A549 (cell line): ENCODE measurements at regions not wholly inside any gene's neighbourhood (a gene's known extent, or its start where the extent isn't known, plus 50 kb on each side); places are given as distances from the start of the nearest gene placed in this dataset.

Source experiments
- ATAC-seq, 2 experiments: fragments of 200-7000 bp in 1 of 2; fragments of >200 bp in 1 of 2; cut with Nextera tagmentation in 1 of 2; cut with Tn5 transposase in 1 of 2; 3 replicates each; pipeline versions ENCODE4 v1.8.0 to v1.9.1; 2018 to 2020; ENCODE audit warnings: mild to moderate bottlenecking in 1 of 2, moderate library complexity in 1 of 2
- CTCF ChIA-PET: fragments of 300-600 bp; sonication (Branson Sonifier 250); formaldehyde crosslinking; extraction: SDS; loops from one replicate; lab custom pipeline; 2021; ENCODE audit warnings: antibody characterized with exemption, inconsistent platforms; lab: Yijun Ruan, JAX
- POLR2A ChIA-PET: fragments of 350-600 bp; formaldehyde crosslinking; extraction: SDS; loops from one replicate; lab custom pipeline; 2021; ENCODE audit warnings: antibody characterized with exemption, inconsistent platforms; lab: Yijun Ruan, JAX
- DNase-seq, 2 experiments: peaks; one replicate each; pipeline versions ENCODE4 v3.0.0 to v3.0.0-alpha.2; 2011 to 2016; ENCODE audit warnings: low read depth in 1 of 2, low spot score in 1 of 2
- FAIRE-seq: peaks from 2 replicates; lab custom pipeline; 2011; peaks lifted over from hg19 to GRCh38; lab: Jason Lieb, UNC
- H3K27ac ChIP-seq, 2 experiments: fragments of >200 bp; sonication (Bioruptor Twin); formaldehyde crosslinking; 3 replicates each; pipeline ENCODE4 v1.5.1; 2016 to 2017
- H3K4me1 ChIP-seq: fragments of >200 bp; sonication (Bioruptor Twin); formaldehyde crosslinking; 3 replicates; pipeline ENCODE4 v1.6.1; 2016
- H3K4me2 ChIP-seq: fragments of >200 bp; sonication (Bioruptor Twin); formaldehyde crosslinking; 3 replicates; pipeline ENCODE4 v1.6.1; 2016
- H3K4me3 ChIP-seq: fragments of >200 bp; sonication (Bioruptor Twin); formaldehyde crosslinking; 3 replicates; pipeline ENCODE4 v1.5.1; 2016
- H3K9me3 ChIP-seq: fragments of >200 bp; sonication (Bioruptor Twin); formaldehyde crosslinking; 3 replicates; pipeline ENCODE4 v1.6.1; 2016
- ATOH8 ChIP-seq: fragments of 250-450 bp; sonication (Bioruptor Pico); IDR thresholded peaks from 2 replicates; pipeline ENCODE4 v1.5.0; 2020; ENCODE audit warnings: low read depth, mild to moderate bottlenecking, moderate library complexity
- CBX8 ChIP-seq: fragments of 200-600 bp; sonication (generic); IDR thresholded peaks from 2 replicates; pipeline ENCODE4 v1.6.1; 2016
- CTCF ChIP-seq: fragments of >200 bp; sonication (Bioruptor Twin); formaldehyde crosslinking; IDR thresholded peaks from 3 replicates; pipeline ENCODE4 v1.5.1; 2016
- EHMT2 ChIP-seq: fragments of 200-600 bp; sonication (generic); IDR thresholded peaks from 2 replicates; pipeline ENCODE4 v1.6.1; 2016; ENCODE audit warnings: antibody characterized with exemption, low read depth, mild to moderate bottlenecking, moderate library complexity
- POLR2A ChIP-seq: IDR thresholded peaks from 2 replicates; pipeline ENCODE4 v1.6.1; 2012; ENCODE audit warnings: mild to moderate bottlenecking, low read length
- POLR2AphosphoS2 ChIP-seq: conservative IDR thresholded peaks from 2 replicates; pipeline ENCODE4 v1.6.1; 2012; ENCODE audit warnings: low read length, improper control_type of control experiment, inconsistent platforms
- RAD21 ChIP-seq, 2 experiments: fragments of >200 bp in 1 of 2; sonication (Bioruptor Twin) in 1 of 2; formaldehyde crosslinking in 1 of 2; IDR thresholded peaks in 1 of 2; conservative IDR thresholded peaks in 1 of 2; 2 replicates in 1 of 2; 3 replicates in 1 of 2; pipeline ENCODE4 v1.6.1; 2012 to 2018; ENCODE audit warnings: inconsistent platforms in 1 of 2
- REST ChIP-seq: fragments of 200-600 bp; sonication (generic); IDR thresholded peaks from 2 replicates; pipeline ENCODE4 v1.6.1; 2016; ENCODE audit warnings: antibody characterized with exemption, mild to moderate bottlenecking, moderate library complexity
- SMC3 ChIP-seq: fragments of >200 bp; sonication (Bioruptor Twin); formaldehyde crosslinking; IDR thresholded peaks from 3 replicates; pipeline ENCODE4 v1.6.1; 2018; ENCODE audit warnings: inconsistent platforms
- ZC3H11A ChIP-seq: fragments of 450-650 bp; IDR thresholded peaks from 2 replicates; pipeline ENCODE4 v1.6.1; 2014; ENCODE audit warnings: antibody characterized with exemption, mild to moderate bottlenecking
- WGBS: methylation state at CpG from one replicate; pipeline ENCODE4 v1.1.6; 2017; ENCODE audit errors: missing lambda C conversion rate; 5-methylcytosine and 5-hydroxymethylcytosine counted together

- ATAC-seq, result peak; percentile 69 to 74; a peak in 5 of 6 replicates
- POLR2A ChIA-PET, result no interaction called here
- no peak for FAIRE-seq
- CTCF ChIA-PET, result interaction anchor here (0.8 to 1.9 kb wide), 7 partner anchors 9 to 159 kb away, joined by 3 to 11 read pairs (median 4); no protein-coding TSS in a partner anchor
- WGBS, result 0% methylated on average over 1 of the region's 1 CpG
- peak; percentile 5 to 6 for DNase-seq
- Histone ChIP-seq H3K27ac (no peak overlapping the region), H3K9me3 (no peaks in the 10 kb centered on the region), H3K4me3 (no peak overlapping the region), H3K4me1 (no peaks in the 10 kb centered on the region), H3K4me2 (no peak overlapping the region)
- TF ChIP-seq CBX8, result no peak
- TF ChIP-seq POLR2A, result no peak
- TF ChIP-seq CTCF, result peak; percentile 50
- peak; percentile 44 to 55 for TF ChIP-seq RAD21 (conservative IDR thresholded peaks at IDR 0.05 in 1 of 2, IDR thresholded peaks at IDR 0.05 in 1 of 2)
- TF ChIP-seq SMC3, result 0 out of 3 replicates have a peak, but pooled peaks have one; percentile 19
These were observed 279.9 kb downstream of the RPS29 start for GRCh38 chr14:49306152-49306751.

GRCh38 chr14:49303946-49304516 is 282.1 kb downstream of the RPS29 start:
- H3K27ac ChIP-seq, result no peak overlapping the region

More at GRCh38 chr14:49303946-49304516, 282.1 kb downstream of the RPS29 start:
- TF ChIP-seq REST (peak; percentile 91), RAD21 (conservative IDR thresholded peaks at IDR 0.05 in 1 of 2, IDR thresholded peaks at IDR 0.05 in 1 of 2) (no peak), EHMT2 (peak; percentile 90), POLR2AphosphoS2 (no peak), ZC3H11A (no peak), ATOH8 (CRISPR knock-in tag) (no peak), CTCF (no peak)
- H3K4me2 ChIP-seq, result no peak overlapping the region
- H3K9me3 ChIP-seq, result no peaks in the 10 kb centered on the region
- DNase-seq, result no peak
- ATAC-seq, result peak in 1 of 2 experiments; percentile 59; a peak in 1 of 6 replicates
- no peak overlapping the region for H3K4me3 ChIP-seq
- CTCF ChIA-PET, result no interaction called here
- no peaks in the 10 kb centered on the region for H3K4me1 ChIP-seq
- no peak for FAIRE-seq
- POLR2A ChIA-PET, result no interaction called here
- WGBS, result 0% methylated on average over 5 of the region's 5 CpGs
